HG03460 (cell line): ENCODE measurements at regions not wholly inside any gene's neighbourhood (a gene's known extent, or its start where the extent isn't known, plus 50 kb on each side); places are given as distances from the start of the nearest gene placed in this dataset.
"Not testable (repeated sequence)": the region's sequence is repeated elsewhere in the genome, so short reads cannot be mapped to it uniquely, and the experiment has no call there.

Experiments
- ATAC-seq: cut with Tn5 transposase; IDR thresholded peaks from one replicate; pipeline ENCODE4 v1.9.1; 2021; ENCODE audit not compliant: unreplicated experiment

GRCh38 chr3:6719999-6720398, 140.9 kb upstream of the GRM7 start:
- ATAC-seq, result no peak

GRCh38 chr3:6721491-6721890, 139.4 kb upstream of the GRM7 start:
- ATAC-seq, result no peak

- no peak for ATAC-seq
These were observed 137.7 kb upstream of the GRM7 start for GRCh38 chr3:6723205-6723604.

- no peak for ATAC-seq
These were observed 134.1 kb upstream of the GRM7 start for GRCh38 chr3:6726811-6727210.

GRCh38 chr3:6732807-6733206, 128.1 kb upstream of the GRM7 start:
- no peak for ATAC-seq

GRCh38 chr3:6733699-6734394, 127.1 kb upstream of the GRM7 start:
- ATAC-seq, result no peak

- ATAC-seq, result no peak
These were observed 126.5 kb upstream of the GRM7 start for GRCh38 chr3:6734395-6734746.

- no peak for ATAC-seq
These were observed 123.9 kb upstream of the GRM7 start for GRCh38 chr3:6736836-6737629.

- ATAC-seq, result no peak
These were observed 123.3 kb upstream of the GRM7 start for GRCh38 chr3:6737630-6738029.

GRCh38 chr3:6739288-6739687, 121.6 kb upstream of the GRM7 start:
- ATAC-seq, result no peak

- no peak for ATAC-seq
These were observed 117.7 kb upstream of the GRM7 start for GRCh38 chr3:6743067-6743720.

- no peak for ATAC-seq
These were observed 114.5 kb upstream of the GRM7 start for GRCh38 chr3:6746443-6746842.

GRCh38 chr3:6747017-6747416, 113.9 kb upstream of the GRM7 start:
- ATAC-seq, result no peak

- ATAC-seq, result no peak
These were observed 110.1 kb upstream of the GRM7 start for GRCh38 chr3:6750782-6751181.

- ATAC-seq, result no peak
These were observed 107.4 kb upstream of the GRM7 start for GRCh38 chr3:6753536-6753935.

- ATAC-seq, result not testable (repeated sequence)
These were observed 91.2 kb upstream of the GRM7 start for GRCh38 chr3:6769532-6770396.

GRCh38 chr3:6770397-6770690, 90.6 kb upstream of the GRM7 start:
- ATAC-seq, result no peak

- no peak for ATAC-seq
These were observed 89.7 kb upstream of the GRM7 start for GRCh38 chr3:6771171-6771570.

GRCh38 chr3:6779140-6779539, 81.8 kb upstream of the GRM7 start:
- no peak for ATAC-seq

- ATAC-seq, result no peak
These were observed 79.8 kb upstream of the GRM7 start for GRCh38 chr3:6781092-6781491.

- ATAC-seq, result no peak
These were observed 75.2 kb upstream of the GRM7 start for GRCh38 chr3:6785726-6786125.
